HL-60 (cell line): ENCODE measurements at regions not wholly inside any gene's neighbourhood (a gene's known extent, or its start where the extent isn't known, plus 50 kb on each side); places are given as distances from the start of the nearest gene placed in this dataset.

Source experiments
- DNase-seq, 2 experiments: peaks; one replicate each; pipeline ENCODE4 v3.0.0-alpha.2; 2010 to 2020; ENCODE audit warnings: low read depth in 1 of 2, low spot score in 1 of 2
- H3K27ac ChIP-seq: fragments of 250-450 bp; sonication (Bioruptor Pico); replicated peaks from 2 replicates; pipeline ENCODE4 v1.5.1; 2020; ENCODE audit warnings: mild to moderate bottlenecking, moderate library complexity
- H3K27me3 ChIP-seq: fragments of 250-450 bp; sonication (Bioruptor Pico); 2 replicates; pipeline ENCODE4 v1.5.1; 2021; ENCODE audit warnings: mild to moderate bottlenecking, moderate library complexity; ENCODE audit not compliant: insufficient read depth, poor library complexity, severe bottlenecking
- H3K4me3 ChIP-seq: replicated peaks from 2 replicates; pipeline ENCODE4 v1.5.1; 2011; ENCODE audit warnings: mild to moderate bottlenecking, control low read depth, low read length; ENCODE audit not compliant: insufficient read depth
- CTCF ChIP-seq: IDR thresholded peaks from one replicate; pipeline ENCODE4 v1.5.1; 2011; ENCODE audit warnings: low read length, control low read depth, inconsistent platforms; ENCODE audit not compliant: insufficient read depth
- GABPA ChIP-seq: IDR thresholded peaks from 2 replicates; pipeline ENCODE4 v1.6.1; 2012; ENCODE audit warnings: low read depth
- POLR2AphosphoS5 ChIP-seq: IDR thresholded peaks from 2 replicates; pipeline ENCODE4 v1.6.1; 2012; ENCODE audit warnings: low read depth
- REST ChIP-seq: IDR thresholded peaks from 2 replicates; pipeline ENCODE4 v1.6.1; 2012; ENCODE audit warnings: low read depth; ENCODE audit not compliant: insufficient replicate concordance
- SPI1 ChIP-seq: IDR thresholded peaks from 2 replicates; pipeline ENCODE4 v1.6.1; 2012; ENCODE audit warnings: low read depth, mild to moderate bottlenecking, borderline replicate concordance

- H3K27ac ChIP-seq = no peak overlapping the region
- no peaks in the 10 kb centered on the region for H3K27me3 ChIP-seq
- no peak for DNase-seq
- no peak overlapping the region for H3K4me3 ChIP-seq
- TF ChIP-seq SPI1 = no peak
- no peak for TF ChIP-seq CTCF
- no peak for TF ChIP-seq REST
- no peak for TF ChIP-seq POLR2AphosphoS5
- no peak for TF ChIP-seq GABPA
These were observed 161.5 kb downstream of the AHR start for GRCh38 chr7:17460001-17460400.

- DNase-seq = no peak
These were observed 162.2 kb downstream of the AHR start for GRCh38 chr7:17460665-17461064.

GRCh38 chr7:17462131-17462631, 163.7 kb downstream of the AHR start:
- no peak overlapping the region for H3K4me3 ChIP-seq
- TF ChIP-seq GABPA (no peak), SPI1 (no peak), POLR2AphosphoS5 (no peak), CTCF (no peak), REST (no peak)

More at GRCh38 chr7:17460665-17461064, 162.2 kb downstream of the AHR start:
- TF ChIP-seq CTCF (no peak), SPI1 (no peak), POLR2AphosphoS5 (no peak), GABPA (no peak), REST (no peak)
- Histone ChIP-seq H3K4me3 (no peak overlapping the region), H3K27ac (no peak overlapping the region), H3K27me3 (no peaks in the 10 kb centered on the region)

More at GRCh38 chr7:17462131-17462631, 163.7 kb downstream of the AHR start:
- Histone ChIP-seq H3K27me3 (no peaks in the 10 kb centered on the region), H3K27ac (no peak overlapping the region)
- no peak for DNase-seq
